ENCODE measurements at regions not wholly inside any gene's neighbourhood (a gene's known extent, or its start where the extent isn't known, plus 50 kb on each side); places are given as distances from the start of the nearest gene placed in this dataset.

- Histone ChIP-seq H4K20me1 (ENCODE audit: control insufficient read depth, insufficient read depth) (no peaks in the 10 kb centered on the region), H3K36me3 (ENCODE audit: control insufficient read depth in 2 of 2, insufficient read depth in 2 of 2, low read length in 1 of 2) (no peaks in the 10 kb centered on the region), H3K27ac (ENCODE audit: control insufficient read depth, insufficient read depth) (no peak overlapping the region), H3K9ac (ENCODE audit: control insufficient read depth, insufficient read depth, low read length) (no peak overlapping the region), H3K27me3 (replicated peaks in 1 of 2; ENCODE audit: control insufficient read depth in 2 of 2, insufficient read depth in 2 of 2, low read length in 1 of 2) (peaks cover 0 to 4% of the 10 kb centered on the region in 2 experiments; a peak in 2 of 4 replicates), H3K9me3 (replicated peaks; ENCODE audit: control insufficient read depth, insufficient read depth, low read length) (no peaks in the 10 kb centered on the region; the same call in 2 of the 3 replicates), H3K4me2 (ENCODE audit: control insufficient read depth, insufficient read depth) (no peak overlapping the region), H3K4me1 (ENCODE audit: control insufficient read depth, insufficient read depth, low read length) (no peaks in the 10 kb centered on the region), H2AFZ (ENCODE audit: control insufficient read depth, low read depth, low read length) (no peak overlapping the region), H3K4me3 (no peak overlapping the region), H3K79me2 (ENCODE audit: control insufficient read depth, insufficient read depth, low read length) (no peaks in the 10 kb centered on the region)
- WGBS (ENCODE audit: insufficient coverage, insufficient replicate concordance, low lambda C conversion rate, missing lambda C conversion rate) = 3% methylated on average over 1 of the region's 1 CpG
- DNase-seq (ENCODE audit: low read depth, low spot score) (no peak), FAIRE-seq (no peak), ATAC-seq (no peak)
- ChIA-PET CTCF (no interaction called here), RAD21 (ENCODE audit: unreplicated experiment) (no interaction called here), SMC1A (ENCODE audit: uncharacterized antibody, unreplicated experiment) (interaction anchor here (0.6 to 2.5 kb wide), 2 partner anchors 10 to 179 kb away, joined by 3 to 5 read pairs; no protein-coding TSS in a partner anchor), POLR2A (no interaction called here)
- intact Hi-C loops (cut with micrococcal nuclease; ENCODE audit: unreplicated experiment) (no loop called here), in situ Hi-C loops (cut with MboI) (no loop called here)
- no TSS peak for BruUV-seq (replicated peaks)
- TF ChIP-seq GATAD2B (conservative IDR thresholded peaks at IDR 0.05; ENCODE audit: low read depth) (no peak), TAF1 (IDR thresholded peaks at IDR 0.05; ENCODE audit: borderline replicate concordance, low read depth, low read length) (no peak), MYB (IDR thresholded peaks at IDR 0.05; ENCODE audit: borderline replicate concordance, low read depth, low read length) (no peak), KLF5 (IDR thresholded peaks at IDR 0.05; ENCODE audit: partially characterized antibody) (no peak), TCF3 (IDR thresholded peaks at IDR 0.05; ENCODE audit: borderline replicate concordance, insufficient read depth, low read depth, low read length) (no peak), TBL1XR1 (IDR thresholded peaks at IDR 0.05; ENCODE audit: low read depth, low read length) (no peak), CEBPZ (IDR thresholded peaks at IDR 0.05; ENCODE audit: low read depth, low read length) (no peak), NBN (IDR thresholded peaks at IDR 0.05) (no peak), WRNIP1 (IDR thresholded peaks at IDR 0.05; ENCODE audit: borderline replicate concordance, low read depth, low read length) (no peak), IRF3 (IDR thresholded peaks at IDR 0.05) (no peak)
These were observed 135.2 kb upstream of the BCL6 start for GRCh38 chr3:187880441-187880840.
